ENCODE measurements at regions not wholly inside any gene's neighbourhood (a gene's known extent, or its start where the extent isn't known, plus 50 kb on each side); places are given as distances from the start of the nearest gene placed in this dataset.

- Mint-ChIP-seq H3K4me1 (no peaks in the 10 kb centered on the region), H3K4me3 (no peak overlapping the region), H3K27me3 (peaks cover 11% of the 10 kb centered on the region), H3K27ac (no peak overlapping the region), H3K36me3 (no peaks in the 10 kb centered on the region), H3K9me3 (no peaks in the 10 kb centered on the region)
- no peak for DNase-seq
Observed at GRCh38 chrX:69299951-69300714, 134.9 kb upstream of the PJA1 start.

DNA sequence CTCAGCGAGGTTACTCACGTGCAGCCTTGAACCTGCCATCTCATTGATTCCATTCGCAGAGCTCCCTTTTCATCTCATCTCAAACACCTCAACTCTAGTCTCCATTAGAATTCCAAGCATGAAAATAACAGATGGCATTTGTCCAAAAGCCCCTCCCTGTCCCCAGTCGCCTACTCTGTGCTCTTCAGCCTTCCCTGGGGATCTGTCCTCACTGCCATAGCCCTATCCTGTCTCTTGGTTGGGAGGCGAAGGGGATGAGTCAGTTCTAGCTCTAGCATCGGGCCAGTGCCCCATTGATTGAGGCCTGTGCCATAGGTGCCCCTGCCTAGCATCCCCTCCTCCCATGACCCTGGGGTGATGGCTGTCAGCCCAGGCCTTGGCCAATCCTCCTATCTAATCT, 134.0 kb upstream of the PJA1 start:
- no peaks in the 10 kb centered on the region for H3K36me3 Mint-ChIP-seq
- H3K4me1 Mint-ChIP-seq: no peaks in the 10 kb centered on the region
- peaks cover 6% of the 10 kb centered on the region for H3K27me3 Mint-ChIP-seq
- DNase-seq: no peak
- H3K4me3 Mint-ChIP-seq: no peak overlapping the region
- H3K9me3 Mint-ChIP-seq: no peaks in the 10 kb centered on the region
- H3K27ac Mint-ChIP-seq: no peak overlapping the region

DNA sequence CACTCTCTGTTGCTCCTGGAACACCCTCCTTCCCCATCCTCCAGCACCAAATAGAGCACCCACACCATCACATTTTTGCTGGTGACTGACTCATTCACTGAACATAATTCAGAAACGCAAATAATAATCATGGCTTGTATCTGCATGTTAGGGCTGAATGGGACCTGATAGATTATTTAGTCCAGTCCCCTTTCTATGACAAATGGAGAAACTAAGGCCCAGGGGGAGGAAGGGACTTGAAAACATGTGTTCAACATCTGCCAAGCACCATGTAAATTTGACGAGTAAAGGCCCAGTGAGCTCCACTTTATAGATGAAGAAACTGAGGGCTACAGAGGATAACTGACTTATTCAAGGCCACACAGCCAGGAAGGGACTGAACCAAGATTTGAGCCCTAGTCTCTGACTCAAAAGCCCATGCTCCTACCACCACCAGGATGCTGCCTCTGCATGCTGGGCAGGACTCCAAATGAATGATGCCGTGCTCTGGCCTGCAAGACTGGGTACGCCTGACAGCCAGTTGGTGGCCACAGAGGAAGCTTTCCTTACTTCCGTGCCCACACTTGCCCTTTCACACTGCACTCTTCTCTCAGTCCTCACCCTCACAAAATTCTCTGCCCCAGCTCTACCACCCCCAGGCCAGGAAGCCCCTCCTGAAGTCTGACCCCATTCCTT, 133.3 kb upstream of the PJA1 start:
- Mint-ChIP-seq H3K9me3 (no peaks in the 10 kb centered on the region), H3K4me3 (no peak overlapping the region), H3K27me3 (peaks cover 6% of the 10 kb centered on the region), H3K4me1 (no peaks in the 10 kb centered on the region), H3K27ac (no peak overlapping the region), H3K36me3 (no peaks in the 10 kb centered on the region)
- DNase-seq: no peak

DNA sequence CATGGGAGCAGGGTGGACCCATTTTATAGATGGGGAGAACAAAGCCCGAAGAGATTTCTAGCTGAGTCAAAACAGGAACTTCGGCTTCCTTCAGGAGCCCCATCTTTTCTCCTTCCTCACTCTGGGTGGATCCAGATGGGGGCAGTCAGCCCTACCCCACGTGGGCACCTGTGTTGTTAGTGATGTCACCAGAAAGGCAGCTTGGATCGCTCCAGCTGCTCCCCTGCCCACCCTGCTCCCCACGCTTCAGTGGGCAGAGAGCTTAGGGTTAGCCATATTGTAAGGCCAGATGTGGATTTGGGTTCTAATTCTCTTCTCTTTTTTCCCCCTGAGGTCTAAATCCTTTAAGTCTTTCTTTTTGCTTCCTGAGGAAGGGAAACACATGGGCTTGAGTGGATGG, 132.3 kb upstream of the PJA1 start:
- Mint-ChIP-seq H3K4me3 (no peak overlapping the region), H3K27me3 (peaks cover 6% of the 10 kb centered on the region), H3K4me1 (no peaks in the 10 kb centered on the region), H3K9me3 (no peaks in the 10 kb centered on the region), H3K36me3 (no peaks in the 10 kb centered on the region), H3K27ac (no peak overlapping the region)
- no peak for DNase-seq

GRCh38 chrX:69293776-69294601, 128.7 kb upstream of the PJA1 start:
- Mint-ChIP-seq H3K27ac (no peak overlapping the region), H3K4me1 (no peaks in the 10 kb centered on the region), H3K36me3 (no peaks in the 10 kb centered on the region), H3K4me3 (no peak overlapping the region), H3K27me3 (no peaks in the 10 kb centered on the region), H3K9me3 (no peaks in the 10 kb centered on the region)
- no peak for DNase-seq

GRCh38 chrX:69291116-69291515, 125.9 kb upstream of the PJA1 start:
- no peak for DNase-seq
- H3K27me3 Mint-ChIP-seq: peaks cover 5% of the 10 kb centered on the region
- H3K4me3 Mint-ChIP-seq: no peak overlapping the region
- no peak overlapping the region for H3K27ac Mint-ChIP-seq
- no peaks in the 10 kb centered on the region for H3K36me3 Mint-ChIP-seq
- H3K4me1 Mint-ChIP-seq: no peaks in the 10 kb centered on the region
- no peaks in the 10 kb centered on the region for H3K9me3 Mint-ChIP-seq

GRCh38 chrX:69290292-69290691, 125.0 kb upstream of the PJA1 start:
- Mint-ChIP-seq H3K36me3 (no peaks in the 10 kb centered on the region), H3K4me3 (no peak overlapping the region), H3K27ac (no peak overlapping the region), H3K9me3 (no peaks in the 10 kb centered on the region), H3K27me3 (peaks cover 5% of the 10 kb centered on the region), H3K4me1 (no peaks in the 10 kb centered on the region)
- no peak for DNase-seq

- peaks cover 5% of the 10 kb centered on the region for H3K27me3 Mint-ChIP-seq
- no peaks in the 10 kb centered on the region for H3K9me3 Mint-ChIP-seq
Observed at GRCh38 chrX:69289793-69290123, 124.5 kb upstream of the PJA1 start.

GRCh38 chrX:69289046-69289792, 124.0 kb upstream of the PJA1 start:
- H3K4me3 Mint-ChIP-seq: no peak overlapping the region
- no peaks in the 10 kb centered on the region for H3K36me3 Mint-ChIP-seq
- H3K27me3 Mint-ChIP-seq: peaks cover 5% of the 10 kb centered on the region
- DNase-seq: no peak
- H3K27ac Mint-ChIP-seq: no peak overlapping the region
- no peaks in the 10 kb centered on the region for H3K9me3 Mint-ChIP-seq
- H3K4me1 Mint-ChIP-seq: no peaks in the 10 kb centered on the region

More at GRCh38 chrX:69289793-69290123, 124.5 kb upstream of the PJA1 start:
- Mint-ChIP-seq H3K4me3 (no peak overlapping the region), H3K27ac (no peak overlapping the region), H3K36me3 (no peaks in the 10 kb centered on the region), H3K4me1 (no peaks in the 10 kb centered on the region)
- no peak for DNase-seq

GRCh38 chrX:69287095-69287494, 121.8 kb upstream of the PJA1 start:
- DNase-seq: no peak
- no peaks in the 10 kb centered on the region for H3K9me3 Mint-ChIP-seq
- H3K27me3 Mint-ChIP-seq: peaks cover 5% of the 10 kb centered on the region
- H3K36me3 Mint-ChIP-seq: no peaks in the 10 kb centered on the region
- no peak overlapping the region for H3K4me3 Mint-ChIP-seq
- no peak overlapping the region for H3K27ac Mint-ChIP-seq
- H3K4me1 Mint-ChIP-seq: no peaks in the 10 kb centered on the region

GRCh38 chrX:69286565-69286906, 121.3 kb upstream of the PJA1 start:
- no peak for DNase-seq
- Mint-ChIP-seq H3K4me1 (no peaks in the 10 kb centered on the region), H3K9me3 (no peaks in the 10 kb centered on the region), H3K27me3 (peaks cover 5% of the 10 kb centered on the region), H3K36me3 (no peaks in the 10 kb centered on the region), H3K4me3 (no peak overlapping the region), H3K27ac (no peak overlapping the region)

GRCh38 chrX:69285881-69286564, 120.8 kb upstream of the PJA1 start:
- H3K4me1 Mint-ChIP-seq: no peaks in the 10 kb centered on the region
- no peak overlapping the region for H3K27ac Mint-ChIP-seq
- H3K9me3 Mint-ChIP-seq: no peaks in the 10 kb centered on the region
- no peaks in the 10 kb centered on the region for H3K36me3 Mint-ChIP-seq
- H3K27me3 Mint-ChIP-seq: peaks cover 5% of the 10 kb centered on the region
- H3K4me3 Mint-ChIP-seq: peak overlapping the region; percentile 25
- peak; percentile 38 for DNase-seq

- Mint-ChIP-seq H3K27me3 (peaks cover 5% of the 10 kb centered on the region), H3K27ac (no peak overlapping the region)
- no peak for DNase-seq
Observed at GRCh38 chrX:69285401-69285877, 120.2 kb upstream of the PJA1 start.

GRCh38 chrX:69284491-69284890, 119.2 kb upstream of the PJA1 start:
- H3K4me3 Mint-ChIP-seq: no peak overlapping the region
- no peak for DNase-seq
- peaks cover 5% of the 10 kb centered on the region for H3K27me3 Mint-ChIP-seq
- H3K9me3 Mint-ChIP-seq: no peaks in the 10 kb centered on the region
- H3K27ac Mint-ChIP-seq: no peak overlapping the region
- H3K36me3 Mint-ChIP-seq: no peaks in the 10 kb centered on the region
- no peaks in the 10 kb centered on the region for H3K4me1 Mint-ChIP-seq

More at GRCh38 chrX:69285401-69285877, 120.2 kb upstream of the PJA1 start:
- Mint-ChIP-seq H3K4me3 (peak overlapping the region; percentile 25), H3K4me1 (no peaks in the 10 kb centered on the region), H3K9me3 (no peaks in the 10 kb centered on the region), H3K36me3 (no peaks in the 10 kb centered on the region)

Measured in activated naive CD8-positive, alpha-beta T cell treated with anti-CD3 and anti-CD28 coated beads for 36 hours (primary cell).